ENCODE measurements at regions not wholly inside any gene's neighbourhood (a gene's known extent, or its start where the extent isn't known, plus 50 kb on each side); places are given as distances from the start of the nearest gene placed in this dataset.

DNA sequence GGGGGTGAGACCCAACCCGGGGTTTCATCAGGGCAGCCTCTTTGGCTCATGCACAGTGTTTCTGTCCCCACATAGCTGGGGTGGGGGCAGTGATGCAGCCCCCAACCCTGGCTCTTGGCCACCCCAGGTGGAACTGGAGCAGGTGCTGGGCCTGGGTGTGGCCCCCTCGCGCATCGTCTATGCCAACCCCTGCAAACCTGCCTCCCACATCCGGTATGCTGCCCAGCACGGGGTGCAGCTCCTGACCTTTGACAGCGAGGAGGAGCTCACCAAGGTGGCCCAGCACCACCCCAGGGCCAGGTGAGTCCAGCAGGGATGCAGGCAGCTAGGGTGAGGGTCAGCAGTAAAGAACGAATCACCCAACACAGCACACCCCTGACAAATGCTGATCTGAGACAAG, 72.3 kb upstream of the TINAGL1 start:
- no peak overlapping the region for H3K4me3 ChIP-seq (ENCODE audit: low read depth, poor library complexity, severe bottlenecking)
- DNase-seq (ENCODE audit: low spot score in 2 of 2): no peak
- 49 to 60% methylated on average over 7 to 8 of the region's 8 CpGs for WGBS, 2 donors
- intact Hi-C loops (cut with DNase I; ENCODE audit: low total_unique reads): no loop called here
- TF ChIP-seq POLR2A (IDR thresholded peaks at IDR 0.05): no peak
- TF ChIP-seq, protein P1, sequence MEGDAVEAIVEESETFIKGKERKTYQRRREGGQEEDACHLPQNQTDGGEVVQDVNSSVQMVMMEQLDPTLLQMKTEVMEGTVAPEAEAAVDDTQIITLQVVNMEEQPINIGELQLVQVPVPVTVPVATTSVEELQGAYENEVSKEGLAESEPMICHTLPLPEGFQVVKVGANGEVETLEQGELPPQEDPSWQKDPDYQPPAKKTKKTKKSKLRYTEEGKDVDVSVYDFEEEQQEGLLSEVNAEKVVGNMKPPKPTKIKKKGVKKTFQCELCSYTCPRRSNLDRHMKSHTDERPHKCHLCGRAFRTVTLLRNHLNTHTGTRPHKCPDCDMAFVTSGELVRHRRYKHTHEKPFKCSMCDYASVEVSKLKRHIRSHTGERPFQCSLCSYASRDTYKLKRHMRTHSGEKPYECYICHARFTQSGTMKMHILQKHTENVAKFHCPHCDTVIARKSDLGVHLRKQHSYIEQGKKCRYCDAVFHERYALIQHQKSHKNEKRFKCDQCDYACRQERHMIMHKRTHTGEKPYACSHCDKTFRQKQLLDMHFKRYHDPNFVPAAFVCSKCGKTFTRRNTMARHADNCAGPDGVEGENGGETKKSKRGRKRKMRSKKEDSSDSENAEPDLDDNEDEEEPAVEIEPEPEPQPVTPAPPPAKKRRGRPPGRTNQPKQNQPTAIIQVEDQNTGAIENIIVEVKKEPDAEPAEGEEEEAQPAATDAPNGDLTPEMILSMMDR (IDR thresholded peaks at IDR 0.05): no peak

DNA sequence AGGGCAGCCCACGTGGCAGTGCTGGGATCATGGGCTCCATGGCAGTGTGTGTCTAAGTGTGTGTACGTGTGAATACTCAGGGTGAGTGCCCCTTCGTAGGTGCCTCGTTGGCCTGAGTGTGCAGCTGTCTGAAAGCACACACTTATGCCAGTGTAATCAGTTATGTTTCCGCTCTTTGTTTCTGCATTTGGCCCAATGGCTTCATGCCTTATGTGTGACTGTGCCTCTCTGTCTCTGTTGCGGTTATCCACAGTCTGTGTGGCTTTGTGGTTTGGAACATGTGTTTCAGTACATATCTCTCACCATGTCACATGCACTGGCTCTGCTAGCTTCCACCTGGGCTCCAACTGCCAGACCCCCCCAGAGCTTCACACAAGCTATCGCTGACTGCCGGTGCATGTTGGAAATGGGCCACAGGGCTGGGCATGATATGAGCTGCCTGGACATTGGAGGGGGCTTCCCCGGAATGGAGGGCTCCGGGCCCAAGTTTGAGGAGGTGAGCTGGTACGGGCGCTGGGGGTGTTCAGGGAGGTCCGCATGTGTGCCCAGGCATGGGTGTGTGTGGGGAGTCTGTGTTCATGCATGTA, 70.3 kb upstream of the TINAGL1 start:
- WGBS, 2 donors: 63 to 65% methylated on average over 13 of the region's 13 CpGs
- intact Hi-C loops (cut with DNase I; ENCODE audit: low total_unique reads): no loop called here
- peak in 1 of 2 donors; percentile 83 for DNase-seq (ENCODE audit: low spot score in 2 of 2)
- TF ChIP-seq, protein P1 (IDR thresholded peaks at IDR 0.05): no peak
- TF ChIP-seq POLR2A (IDR thresholded peaks at IDR 0.05): no peak
- H3K4me3 ChIP-seq (ENCODE audit: low read depth, poor library complexity, severe bottlenecking): no peak overlapping the region

DNA sequence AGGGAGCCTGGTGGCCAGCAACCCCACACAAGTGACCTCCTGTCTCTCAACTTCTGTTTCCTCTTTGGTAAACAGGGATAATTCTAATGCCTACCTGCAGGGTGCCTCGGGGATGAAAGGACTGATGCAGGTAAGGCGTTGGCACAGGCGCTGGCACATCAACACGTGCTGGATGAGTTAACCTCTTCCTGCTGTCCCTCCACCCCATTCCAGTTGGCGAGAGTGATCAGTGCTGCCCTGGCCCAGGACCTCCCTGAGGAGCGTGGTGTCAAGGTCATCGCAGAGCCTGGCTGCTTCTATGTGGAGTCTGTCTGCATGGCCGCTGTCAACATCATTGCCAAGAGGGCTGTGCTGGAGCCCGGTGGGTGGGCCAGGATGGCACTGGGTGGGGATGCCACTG, 69.1 kb upstream of the TINAGL1 start:
- TF ChIP-seq POLR2A (IDR thresholded peaks at IDR 0.05): no peak
- TF ChIP-seq, protein P1 (IDR thresholded peaks at IDR 0.05): no peak

DNA sequence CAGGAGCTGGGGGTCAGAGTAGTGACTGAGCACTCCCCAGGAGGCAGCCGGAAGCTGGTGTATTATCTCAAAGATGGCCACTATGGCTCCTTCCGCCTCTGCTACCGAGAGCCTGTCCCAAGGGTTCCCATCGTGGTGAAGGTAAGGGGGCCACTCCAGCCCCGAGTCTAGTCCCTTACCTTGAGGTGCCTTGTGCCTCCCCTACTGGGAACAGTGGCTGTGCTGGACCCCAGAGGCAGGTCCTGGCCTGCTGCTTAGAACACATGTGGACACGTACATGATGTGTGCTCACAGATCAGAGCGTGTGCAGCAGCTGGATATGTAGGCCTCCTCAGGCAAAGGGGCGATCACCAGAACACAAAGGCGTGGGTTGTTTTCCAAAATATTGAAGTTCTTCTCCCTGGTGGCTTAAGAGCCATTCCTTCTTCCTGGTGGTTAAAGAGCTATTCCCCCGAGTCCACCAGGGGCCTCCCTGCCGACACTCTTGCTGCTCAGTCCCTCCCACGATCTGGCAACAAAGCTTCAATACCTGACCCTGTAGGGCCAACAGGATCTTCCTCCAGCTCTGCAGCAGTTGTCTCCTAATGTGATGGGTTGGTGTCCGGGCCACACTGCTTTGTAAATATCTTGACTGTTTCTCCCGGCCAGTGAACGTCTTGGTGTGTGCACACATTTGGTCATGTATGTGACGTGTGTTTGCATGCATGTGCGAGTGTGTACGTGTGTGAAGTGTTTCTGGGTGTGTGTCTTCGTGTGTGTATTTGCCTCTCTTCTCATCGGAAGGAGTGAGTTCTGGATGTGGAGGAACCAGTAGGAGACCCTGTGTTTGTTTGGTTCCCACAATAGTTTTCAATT, 68.4 kb upstream of the TINAGL1 start:
- 80 to 83% methylated on average over 17 to 20 of the region's 20 CpGs for WGBS, 2 donors
- TF ChIP-seq, protein P1 (IDR thresholded peaks at IDR 0.05): no peak
- no peak for TF ChIP-seq POLR2A (IDR thresholded peaks at IDR 0.05)
- no peak overlapping the region for H3K4me3 ChIP-seq (ENCODE audit: low read depth, poor library complexity, severe bottlenecking)
- peak in 1 of 2 donors; percentile 61 for DNase-seq (ENCODE audit: low spot score in 2 of 2)
- intact Hi-C loops (cut with DNase I; ENCODE audit: low total_unique reads): no loop called here

More for the DNA sequence above, 69.1 kb upstream of the TINAGL1 start:
- no peak overlapping the region for H3K4me3 ChIP-seq (ENCODE audit: low read depth, poor library complexity, severe bottlenecking)
- DNase-seq (ENCODE audit: low spot score in 2 of 2): peak in 1 of 2 donors; percentile 67
- intact Hi-C loops (cut with DNase I; ENCODE audit: low total_unique reads): no loop called here
- WGBS, 2 donors: 67 to 72% methylated on average over 9 of the region's 9 CpGs

DNA sequence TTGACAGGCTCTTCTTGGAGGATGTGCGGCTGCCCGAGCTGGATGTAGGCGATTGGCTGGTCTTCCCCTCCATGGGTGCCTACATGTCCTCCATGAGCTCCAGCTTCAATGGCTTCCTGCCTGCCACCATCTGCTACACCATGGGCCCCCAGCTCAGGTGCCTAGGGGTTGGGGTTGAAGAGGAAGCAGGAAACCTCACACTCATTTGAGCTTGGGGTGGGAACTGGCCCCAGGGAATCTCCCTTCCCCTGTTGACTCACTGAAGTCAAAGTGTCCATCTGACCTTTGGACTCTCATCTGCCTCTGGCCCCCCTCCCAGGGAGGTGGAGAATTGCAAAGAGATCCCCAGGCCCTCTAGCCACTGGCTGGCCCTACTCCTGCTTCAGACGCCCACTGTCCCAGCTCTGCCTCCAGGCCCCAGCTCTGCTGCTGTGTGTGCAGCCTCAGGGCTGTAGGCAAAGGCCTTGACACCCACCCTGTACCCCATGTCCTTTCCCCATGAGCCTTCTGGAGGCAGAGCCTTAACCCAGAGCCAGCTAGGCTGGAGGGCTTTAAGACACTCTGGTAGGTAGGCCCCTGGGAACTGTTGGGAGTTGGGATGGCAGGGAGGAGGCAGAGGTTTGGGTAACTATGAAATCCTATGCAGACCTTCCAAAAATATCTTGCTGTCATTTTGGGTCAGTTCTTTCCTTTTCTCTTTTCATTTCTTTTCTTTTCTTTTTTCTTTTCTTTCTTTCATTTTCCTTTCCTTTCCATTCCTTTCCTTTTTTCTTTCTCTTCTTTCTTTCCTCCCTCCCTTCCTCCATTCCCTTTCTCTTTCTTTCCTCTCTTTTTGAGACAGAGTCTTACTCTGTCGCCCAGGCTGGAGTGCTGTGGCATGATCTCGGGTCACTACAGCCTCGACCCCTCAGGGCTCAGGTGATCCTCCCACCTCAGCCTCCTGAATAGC, 66.9 kb upstream of the TINAGL1 start:
- WGBS, 2 donors: 90 to 91% methylated on average over 7 of the region's 7 CpGs
- no peak overlapping the region for H3K4me3 ChIP-seq (ENCODE audit: low read depth, poor library complexity, severe bottlenecking)
- no peak for DNase-seq (ENCODE audit: low spot score in 2 of 2)
- intact Hi-C loops (cut with DNase I; ENCODE audit: low total_unique reads): no loop called here
- no peak for TF ChIP-seq POLR2A (IDR thresholded peaks at IDR 0.05)
